IMR-90 (cell line): ENCODE measurements at regions not wholly inside any gene's neighbourhood (a gene's known extent, or its start where the extent isn't known, plus 50 kb on each side); places are given as distances from the start of the nearest gene placed in this dataset.

ENCODE experiments used
- ATAC-seq: fragments of 200-7000 bp; cut with Tn5 transposase; 2 replicates; pipeline ENCODE4 v1.9.1; 2020; ENCODE audit warnings: low read depth, mild to moderate bottlenecking, moderate library complexity
- BruUV-seq: library from RNA; stranded (reverse); fragments of 400-500 nt; replicated peaks from 2 replicates; lab custom pipeline; 2021; lab: Mats Ljungman, UMichigan
- CTCF ChIA-PET: fragments of 300-600 bp; formaldehyde crosslinking; extraction: SDS; loops from one replicate; lab custom pipeline; 2021; ENCODE audit warnings: antibody characterized with exemption; lab: Yijun Ruan, JAX
- POLR2A ChIA-PET: fragments of 300-600 bp; sonication (Branson Sonifier 250); formaldehyde crosslinking; loops from one replicate; lab custom pipeline; 2022; ENCODE audit warnings: antibody characterized with exemption; ENCODE audit not compliant: unreplicated experiment; lab: Charles Lee
- DNase-seq: peaks from one replicate; pipeline ENCODE4 v3.0.0; 2013
- H2AFZ ChIP-seq: replicated peaks from 2 replicates; pipeline ENCODE3; 2013; ENCODE audit warnings: low read length, mild to moderate bottlenecking; ENCODE audit not compliant: poor library complexity
- H2AK5ac ChIP-seq: 2 replicates; pipeline ENCODE4 v1.6.1; 2013; ENCODE audit warnings: low read depth, low read length, inconsistent platforms
- H2AK9ac ChIP-seq: replicated peaks from 2 replicates; pipeline ENCODE3; 2013; ENCODE audit warnings: mild to moderate bottlenecking, low read depth, low read length, moderate library complexity; ENCODE audit not compliant: poor library complexity
- H2BK120ac ChIP-seq: 2 replicates; pipeline ENCODE4 v1.6.1; 2013; ENCODE audit warnings: low read depth, low read length, inconsistent platforms
- H2BK15ac ChIP-seq: 3 replicates; pipeline ENCODE4 v1.6.1; 2013; ENCODE audit warnings: low read depth, low read length, inconsistent platforms
- H2BK20ac ChIP-seq: 2 replicates; pipeline ENCODE4 v1.6.1; 2013; ENCODE audit warnings: low read depth, mild to moderate bottlenecking, inconsistent platforms, low read length, moderate library complexity
- H2BK5ac ChIP-seq: 2 replicates; pipeline ENCODE4 v1.6.1; 2013; ENCODE audit warnings: mild to moderate bottlenecking, low read depth, low read length, inconsistent platforms; ENCODE audit not compliant: poor library complexity, severe bottlenecking
- H3K14ac ChIP-seq: replicated peaks from 2 replicates; pipeline ENCODE4 v1.6.1; 2013; ENCODE audit warnings: low read depth, low read length, inconsistent platforms
- H3K18ac ChIP-seq: 2 replicates; pipeline ENCODE4 v1.6.1; 2013; ENCODE audit warnings: low read depth, low read length, control low read depth
- H3K23ac ChIP-seq: 2 replicates; pipeline ENCODE4 v1.6.1; 2013; ENCODE audit warnings: low read depth, low read length, inconsistent platforms
- H3K27ac ChIP-seq: 2 replicates; pipeline ENCODE4 v1.5.1; 2013; ENCODE audit warnings: mild to moderate bottlenecking, control low read depth, low read length; ENCODE audit not compliant: insufficient read depth
- H3K27me3 ChIP-seq: 2 replicates; pipeline ENCODE4 v1.6.1; 2013; ENCODE audit warnings: low read length; ENCODE audit not compliant: control insufficient read depth, insufficient read depth
- H3K36me3 ChIP-seq: 2 replicates; pipeline ENCODE4 v1.6.1; 2013; ENCODE audit warnings: low read length, mixed read lengths; ENCODE audit not compliant: control insufficient read depth, insufficient read depth
- H3K4ac ChIP-seq: 2 replicates; pipeline ENCODE4 v1.6.1; 2013; ENCODE audit warnings: low read depth, low read length, inconsistent platforms
- H3K4me1 ChIP-seq: 2 replicates; pipeline ENCODE4 v1.6.1; 2013; ENCODE audit warnings: low read length, mixed read lengths; ENCODE audit not compliant: control insufficient read depth, insufficient read depth
- H3K4me2 ChIP-seq: 2 replicates; pipeline ENCODE4 v1.6.1; 2013; ENCODE audit warnings: low read depth, mild to moderate bottlenecking, control low read depth, low read length, moderate library complexity
- H3K4me3 ChIP-seq: 2 replicates; pipeline ENCODE4 v1.5.1; 2013; ENCODE audit warnings: low read depth, mild to moderate bottlenecking, control low read depth, low read length, moderate library complexity; ENCODE audit not compliant: insufficient read depth
- H3K56ac ChIP-seq: 2 replicates; pipeline ENCODE4 v1.6.1; 2013; ENCODE audit warnings: low read length, inconsistent platforms; ENCODE audit not compliant: insufficient read depth; ENCODE audit errors: extremely low read depth
- H3K79me1 ChIP-seq, 2 experiments: 2 replicates each; pipeline ENCODE4 v1.6.1; 2013; ENCODE audit warnings: low read length in 2 of 2, inconsistent platforms in 1 of 2, low read depth in 1 of 2
- H3K9ac ChIP-seq: 2 replicates; pipeline ENCODE4 v1.6.1; 2013; ENCODE audit warnings: low read depth, low read length, control low read depth
- H3K9me1 ChIP-seq: 2 replicates; pipeline ENCODE4 v1.6.1; 2013; ENCODE audit warnings: low read length, inconsistent platforms; ENCODE audit not compliant: insufficient read depth
- H3K9me3 ChIP-seq: 2 replicates; pipeline ENCODE4 v1.6.1; 2013; ENCODE audit warnings: low read length; ENCODE audit not compliant: control insufficient read depth, insufficient read depth
- H4K20me1 ChIP-seq: 2 replicates; pipeline ENCODE4 v1.6.1; 2013; ENCODE audit warnings: low read length, inconsistent platforms; ENCODE audit not compliant: insufficient read depth
- H4K5ac ChIP-seq: 2 replicates; pipeline ENCODE4 v1.6.1; 2013; ENCODE audit warnings: mild to moderate bottlenecking, low read depth, low read length, control low read depth
- H4K8ac ChIP-seq, 2 experiments: 2 replicates each; pipeline ENCODE4 v1.6.1; 2013; ENCODE audit warnings: low read depth in 2 of 2, low read length in 2 of 2, control low read depth in 1 of 2, inconsistent platforms in 1 of 2
- H4K91ac ChIP-seq: 2 replicates; pipeline ENCODE4 v1.6.1; 2013; ENCODE audit warnings: low read depth, low read length, inconsistent platforms; ENCODE audit not compliant: insufficient read depth
- BHLHE40 ChIP-seq: fragments of 150-350 bp; IDR thresholded peaks from 2 replicates; pipeline ENCODE4 v1.6.1; 2016; ENCODE audit warnings: mild to moderate bottlenecking, low read depth, low read length
- CEBPB ChIP-seq: IDR thresholded peaks from 2 replicates; pipeline ENCODE4 v1.6.1; 2012; ENCODE audit warnings: low read depth, low read length, improper control_type of control experiment
- CHD1 ChIP-seq: IDR thresholded peaks from 2 replicates; pipeline ENCODE4 v1.6.1; 2012; ENCODE audit warnings: low read depth, low read length, improper control_type of control experiment
- CTCF ChIP-seq: conservative IDR thresholded peaks from 2 replicates; pipeline ENCODE4 v1.5.1; 2012; ENCODE audit warnings: mild to moderate bottlenecking, low read depth, low read length, improper control_type of control experiment
- ELK1 ChIP-seq: fragments of 150-350 bp; IDR thresholded peaks from 2 replicates; pipeline ENCODE4 v1.6.1; 2016; ENCODE audit warnings: low read depth, mild to moderate bottlenecking, low read length, moderate library complexity, borderline replicate concordance
- FOS ChIP-seq: fragments of 150-350 bp; IDR thresholded peaks from 2 replicates; pipeline ENCODE4 v1.6.1; 2016; ENCODE audit warnings: low read depth, low read length
- MAFK ChIP-seq: IDR thresholded peaks from 2 replicates; pipeline ENCODE4 v1.6.1; 2012; ENCODE audit warnings: low read depth, low read length, improper control_type of control experiment
- MAZ ChIP-seq: IDR thresholded peaks from 2 replicates; pipeline ENCODE4 v1.6.1; 2012; ENCODE audit warnings: low read depth, mild to moderate bottlenecking, low read length, improper control_type of control experiment, moderate library complexity, borderline replicate concordance
- MXI1 ChIP-seq: IDR thresholded peaks from 2 replicates; pipeline ENCODE4 v1.6.1; 2012; ENCODE audit warnings: low read depth, mild to moderate bottlenecking, low read length, moderate library complexity, borderline replicate concordance
- NFE2L2 ChIP-seq: fragments of 150-350 bp; IDR thresholded peaks from 2 replicates; pipeline ENCODE4 v1.6.1; 2016; ENCODE audit warnings: low read depth, mild to moderate bottlenecking, low read length
- POLR2A ChIP-seq: IDR thresholded peaks from 2 replicates; pipeline ENCODE4 v1.6.1; 2012; ENCODE audit warnings: mild to moderate bottlenecking, low read depth, low read length
- RAD21 ChIP-seq: IDR thresholded peaks from 2 replicates; pipeline ENCODE4 v1.6.1; 2012; ENCODE audit warnings: low read length, improper control_type of control experiment
- RCOR1 ChIP-seq: IDR thresholded peaks from 2 replicates; pipeline ENCODE4 v1.6.1; 2012; ENCODE audit warnings: mild to moderate bottlenecking, low read length, improper control_type of control experiment; ENCODE audit not compliant: insufficient replicate concordance
- RFX5 ChIP-seq: IDR thresholded peaks from 2 replicates; pipeline ENCODE4 v1.8.0; 2012; ENCODE audit warnings: low read depth, mild to moderate bottlenecking, low read length, moderate library complexity
- SMC3 ChIP-seq: fragments of 150-350 bp; IDR thresholded peaks from 2 replicates; pipeline ENCODE4 v1.6.1; 2016; ENCODE audit warnings: low read depth, mild to moderate bottlenecking, antibody characterized with exemption, low read length, moderate library complexity
- USF2 ChIP-seq: fragments of 150-350 bp; IDR thresholded peaks from 2 replicates; pipeline ENCODE4 v1.6.1; 2017; ENCODE audit warnings: mild to moderate bottlenecking, antibody characterized with exemption, low read length, low read depth
- WGBS, 2 experiments: methylation state at CpG; one replicate each; pipeline versions ENCODE4 v1.1.5 to v1.1.7; 2013; ENCODE audit warnings: missing lambda C conversion rate in 2 of 2; ENCODE audit not compliant: insufficient read length in 1 of 2; ENCODE audit errors: extremely low coverage in 2 of 2; 5-methylcytosine and 5-hydroxymethylcytosine counted together
- dilution Hi-C: fragments of 300-500 bp; cut with HindIII; formaldehyde crosslinking; loops from one replicate; pipeline ENCODE4 v1.14.3; 2018; ENCODE audit warnings: low sequenced_read_pairs; ENCODE audit not compliant: unreplicated experiment
- in situ Hi-C: fragments of 300-500 bp; cut with MboI; formaldehyde crosslinking; loops from 3 replicates; pipeline ENCODE4 v1.14.3; 2019; ENCODE audit warnings: low sequenced_read_pairs, inconsistent platforms, mixed read lengths
- intact Hi-C: fragments of 100-400 bp; cut with micrococcal nuclease; formaldehyde crosslinking; loops from 2 replicates; pipeline ENCODE4 v1.10.0; 2022

GRCh38 chr15:22224241-22224671 lies 143.9 kb downstream of the OR4M2 start:
- Histone ChIP-seq H2AK5ac (no peak overlapping the region), H3K4ac (no peak overlapping the region), H2BK120ac (no peak overlapping the region), H3K9ac (no peak overlapping the region), H3K56ac (no peak overlapping the region), H3K9me3 (peaks cover 42% of the 10 kb centered on the region), H4K91ac (no peak overlapping the region), H2BK20ac (no peak overlapping the region), H4K5ac (no peak overlapping the region), H2BK5ac (no peak overlapping the region), H2BK15ac (no peak overlapping the region), H3K18ac (no peak overlapping the region), H4K20me1 (no peaks in the 10 kb centered on the region), H4K8ac (no peak overlapping the region), H2AFZ (no peak overlapping the region), H3K9me1 (no peaks in the 10 kb centered on the region), H3K79me1 (no peaks in the 10 kb centered on the region), H2AK9ac (peak overlapping the region; percentile 65), H3K4me1 (no peaks in the 10 kb centered on the region), H3K14ac (no peak overlapping the region), H3K27ac (no peak overlapping the region), H3K27me3 (no peaks in the 10 kb centered on the region), H3K4me2 (no peak overlapping the region), H3K4me3 (no peak overlapping the region), H3K36me3 (no peaks in the 10 kb centered on the region), H3K23ac (no peak overlapping the region)
- no TSS peak for BruUV-seq
- DNase-seq = no peak
- TF ChIP-seq POLR2A = no peak
- no peak for TF ChIP-seq CHD1
- TF ChIP-seq RCOR1 = no peak
- no peak for TF ChIP-seq MAFK
- TF ChIP-seq CEBPB = no peak
- TF ChIP-seq BHLHE40 = no peak
- TF ChIP-seq MXI1 = no peak
- TF ChIP-seq NFE2L2 = no peak
- TF ChIP-seq FOS = no peak
- no peak for TF ChIP-seq SMC3
- no peak for TF ChIP-seq RFX5
- TF ChIP-seq ELK1 = no peak
- no peak for TF ChIP-seq USF2
- TF ChIP-seq RAD21 = no peak
- no peak for TF ChIP-seq CTCF
- TF ChIP-seq MAZ = no peak
- no peak for ATAC-seq
- intact Hi-C loops (no loop called here), dilution Hi-C loops (no loop called here), in situ Hi-C loops (no loop called here)
- WGBS, 2 experiments = 84% methylated on average over 6 of the region's 9 CpGs; no CpG with 5 or more reads in 1 of the 2 experiments
- CTCF ChIA-PET = no interaction called here
- POLR2A ChIA-PET = no interaction called here
